A549 (cell line): ENCODE measurements at regions not wholly inside any gene's neighbourhood (a gene's known extent, or its start where the extent isn't known, plus 50 kb on each side); places are given as distances from the start of the nearest gene placed in this dataset.

Source experiments
- ATAC-seq, 2 experiments: fragments of 200-7000 bp in 1 of 2; fragments of >200 bp in 1 of 2; cut with Nextera tagmentation in 1 of 2; cut with Tn5 transposase in 1 of 2; 3 replicates each; pipeline versions ENCODE4 v1.8.0 to v1.9.1; 2018 to 2020; ENCODE audit warnings: mild to moderate bottlenecking in 1 of 2, moderate library complexity in 1 of 2
- CTCF ChIA-PET: fragments of 300-600 bp; sonication (Branson Sonifier 250); formaldehyde crosslinking; extraction: SDS; loops from one replicate; lab custom pipeline; 2021; ENCODE audit warnings: antibody characterized with exemption, inconsistent platforms; lab: Yijun Ruan, JAX
- POLR2A ChIA-PET: fragments of 350-600 bp; formaldehyde crosslinking; extraction: SDS; loops from one replicate; lab custom pipeline; 2021; ENCODE audit warnings: antibody characterized with exemption, inconsistent platforms; lab: Yijun Ruan, JAX
- DNase-seq, 2 experiments: peaks; one replicate each; pipeline versions ENCODE4 v3.0.0 to v3.0.0-alpha.2; 2011 to 2016; ENCODE audit warnings: low read depth in 1 of 2, low spot score in 1 of 2
- FAIRE-seq: peaks from 2 replicates; lab custom pipeline; 2011; peaks lifted over from hg19 to GRCh38; lab: Jason Lieb, UNC
- H3K27ac ChIP-seq, 2 experiments: fragments of >200 bp; sonication (Bioruptor Twin); formaldehyde crosslinking; 3 replicates each; pipeline ENCODE4 v1.5.1; 2016 to 2017
- H3K4me1 ChIP-seq: fragments of >200 bp; sonication (Bioruptor Twin); formaldehyde crosslinking; 3 replicates; pipeline ENCODE4 v1.6.1; 2016
- H3K4me2 ChIP-seq: fragments of >200 bp; sonication (Bioruptor Twin); formaldehyde crosslinking; 3 replicates; pipeline ENCODE4 v1.6.1; 2016
- H3K4me3 ChIP-seq: fragments of >200 bp; sonication (Bioruptor Twin); formaldehyde crosslinking; 3 replicates; pipeline ENCODE4 v1.5.1; 2016
- H3K9me3 ChIP-seq: fragments of >200 bp; sonication (Bioruptor Twin); formaldehyde crosslinking; 3 replicates; pipeline ENCODE4 v1.6.1; 2016
- ATOH8 ChIP-seq: fragments of 250-450 bp; sonication (Bioruptor Pico); IDR thresholded peaks from 2 replicates; pipeline ENCODE4 v1.5.0; 2020; ENCODE audit warnings: low read depth, mild to moderate bottlenecking, moderate library complexity
- BHLHE40 ChIP-seq: IDR thresholded peaks from 2 replicates; pipeline ENCODE4 v1.6.1; 2012; ENCODE audit warnings: low read depth, low read length, inconsistent platforms
- CBX2 ChIP-seq: fragments of 200-600 bp; sonication (generic); IDR thresholded peaks from 2 replicates; pipeline ENCODE4 v1.6.1; 2016; ENCODE audit warnings: low read depth, mild to moderate bottlenecking, borderline replicate concordance
- CHD2 ChIP-seq: fragments of 150-350 bp; IDR thresholded peaks from 2 replicates; pipeline ENCODE4 v1.6.1; 2014; ENCODE audit warnings: low read length; ENCODE audit not compliant: partially characterized antibody
- EHMT2 ChIP-seq: fragments of 200-600 bp; sonication (generic); IDR thresholded peaks from 2 replicates; pipeline ENCODE4 v1.6.1; 2016; ENCODE audit warnings: antibody characterized with exemption, low read depth, mild to moderate bottlenecking, moderate library complexity
- EP300 ChIP-seq, 2 experiments: fragments of >200 bp; sonication (Bioruptor Twin); formaldehyde crosslinking; IDR thresholded peaks; 2 replicates in 1 of 2; 3 replicates in 1 of 2; pipeline ENCODE4 v1.6.1; 2016 to 2017
- ESRRA ChIP-seq: fragments of 150-350 bp; IDR thresholded peaks from 2 replicates; pipeline ENCODE4 v1.6.1; 2014; ENCODE audit warnings: mild to moderate bottlenecking, low read length, borderline replicate concordance
- FOXS1 ChIP-seq: fragments of 250-450 bp; sonication (Bioruptor Pico); IDR thresholded peaks from 2 replicates; pipeline ENCODE4 v1.5.0; 2020; ENCODE audit warnings: mild to moderate bottlenecking, moderate library complexity
- GATA3 ChIP-seq: IDR thresholded peaks from 2 replicates; pipeline ENCODE4 v1.6.1; 2012; ENCODE audit warnings: borderline replicate concordance
- HEYL ChIP-seq: fragments of 250-450 bp; sonication (Bioruptor Pico); IDR thresholded peaks from 2 replicates; pipeline ENCODE4 v1.8.0; 2021; ENCODE audit warnings: mild to moderate bottlenecking, moderate library complexity
- HMGXB4 ChIP-seq: fragments of 250-450 bp; sonication (Bioruptor Pico); IDR thresholded peaks from 2 replicates; pipeline ENCODE4 v1.5.0; 2021; ENCODE audit warnings: mild to moderate bottlenecking, moderate library complexity, borderline replicate concordance
- HOXA7 ChIP-seq: fragments of 250-450 bp; sonication (Bioruptor Pico); IDR thresholded peaks from 2 replicates; pipeline ENCODE4 v1.5.0; 2020; ENCODE audit warnings: mild to moderate bottlenecking, moderate library complexity
- HOXB5 ChIP-seq: fragments of 250-450 bp; sonication (Bioruptor Pico); IDR thresholded peaks from 2 replicates; pipeline ENCODE4 v1.5.0; 2020; ENCODE audit warnings: mild to moderate bottlenecking, moderate library complexity
- KDM1A ChIP-seq: fragments of 200-600 bp; sonication (generic); IDR thresholded peaks from 2 replicates; pipeline ENCODE4 v1.6.1; 2016; ENCODE audit warnings: low read depth, mild to moderate bottlenecking
- MAFK ChIP-seq: fragments of 450-650 bp; IDR thresholded peaks from 2 replicates; pipeline ENCODE4 v1.6.1; 2014; ENCODE audit not compliant: partially characterized antibody
- MYC ChIP-seq: IDR thresholded peaks from 2 replicates; pipeline ENCODE4 v1.6.1; 2012; ENCODE audit warnings: mild to moderate bottlenecking, inconsistent platforms, low read length, improper control_type of control experiment, borderline replicate concordance
- PBX3 ChIP-seq: IDR thresholded peaks from 2 replicates; pipeline ENCODE4 v1.6.1; 2012
- RCOR1 ChIP-seq: fragments of 150-350 bp; IDR thresholded peaks from 2 replicates; pipeline ENCODE4 v1.6.1; 2014; ENCODE audit warnings: antibody characterized with exemption, low read length, low read depth
- REST ChIP-seq: fragments of 200-600 bp; sonication (generic); IDR thresholded peaks from 2 replicates; pipeline ENCODE4 v1.6.1; 2016; ENCODE audit warnings: antibody characterized with exemption, mild to moderate bottlenecking, moderate library complexity
- RNF2 ChIP-seq: fragments of 200-600 bp; sonication (generic); IDR thresholded peaks from 2 replicates; pipeline ENCODE4 v1.6.1; 2016; ENCODE audit warnings: low read depth, mild to moderate bottlenecking, antibody characterized with exemption, moderate library complexity, borderline replicate concordance
- SMC3 ChIP-seq: fragments of >200 bp; sonication (Bioruptor Twin); formaldehyde crosslinking; IDR thresholded peaks from 3 replicates; pipeline ENCODE4 v1.6.1; 2018; ENCODE audit warnings: inconsistent platforms
- ZC3H11A ChIP-seq: fragments of 450-650 bp; IDR thresholded peaks from 2 replicates; pipeline ENCODE4 v1.6.1; 2014; ENCODE audit warnings: antibody characterized with exemption, mild to moderate bottlenecking
- ZFP36 ChIP-seq: fragments of 450-650 bp; IDR thresholded peaks from 2 replicates; pipeline ENCODE4 v1.6.1; 2014; ENCODE audit warnings: borderline replicate concordance; ENCODE audit not compliant: partially characterized antibody
- ZNF302 ChIP-seq: fragments of 250-450 bp; sonication (Bioruptor Pico); IDR thresholded peaks from 2 replicates; pipeline ENCODE4 v1.9.0; 2021; ENCODE audit warnings: inconsistent platforms, mild to moderate bottlenecking, moderate library complexity
- WGBS: methylation state at CpG from one replicate; pipeline ENCODE4 v1.1.6; 2017; ENCODE audit errors: missing lambda C conversion rate; 5-methylcytosine and 5-hydroxymethylcytosine counted together
- TF ChIP-seq, protein P1 (sequence below): IDR thresholded peaks from 2 replicates; pipeline ENCODE4 v1.6.1; 2012; ENCODE audit warnings: low read depth, borderline replicate concordance
- TF ChIP-seq, protein P2 (sequence below): fragments of 450-650 bp; IDR thresholded peaks from 2 replicates; pipeline ENCODE4 v1.6.1; 2014; ENCODE audit warnings: antibody characterized with exemption

DNA sequence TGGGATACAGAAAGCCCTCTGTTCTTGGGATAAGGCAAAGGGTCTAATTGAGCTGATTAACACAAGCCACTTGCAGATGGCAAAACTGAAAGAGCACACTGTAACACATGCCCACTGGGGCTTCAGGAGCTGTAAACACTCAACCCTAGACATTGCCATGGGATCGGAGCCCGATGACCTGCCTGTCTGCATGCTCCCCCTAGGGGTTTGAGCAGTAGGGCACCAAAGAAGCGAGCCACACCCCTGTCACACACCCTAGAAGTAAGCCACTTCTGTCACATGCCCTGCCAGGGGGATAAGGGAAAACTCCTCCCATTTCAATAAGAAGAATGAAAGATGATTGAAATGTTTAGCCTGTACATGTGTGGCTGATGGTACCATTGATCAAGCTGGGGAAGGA is 81.3 kb upstream of the IRX6 start:
- Histone ChIP-seq H3K4me2 (no peak overlapping the region), H3K27ac (no peak overlapping the region), H3K9me3 (no peaks in the 10 kb centered on the region), H3K4me1 (no peaks in the 10 kb centered on the region), H3K4me3 (no peak overlapping the region)
- no peak for FAIRE-seq
- DNase-seq: no peak
- TF ChIP-seq PBX3: no peak
- no peak for TF ChIP-seq EP300 (IDR thresholded peaks at IDR 0.05)
- no peak for TF ChIP-seq HEYL (CRISPR knock-in tag)
- no peak for TF ChIP-seq HOXA7 (CRISPR knock-in tag)
- no peak for TF ChIP-seq REST
- no peak for TF ChIP-seq SMC3
- TF ChIP-seq ZNF302 (CRISPR knock-in tag): no peak
- no peak for TF ChIP-seq RCOR1
- no peak for TF ChIP-seq CHD2
- ChIA-PET POLR2A (no interaction called here), CTCF (no interaction called here)
- WGBS: 16% methylated on average over 3 of the region's 3 CpGs
- peak in 1 of 2 experiments; percentile 48; a peak in 1 of 6 replicates for ATAC-seq

DNA sequence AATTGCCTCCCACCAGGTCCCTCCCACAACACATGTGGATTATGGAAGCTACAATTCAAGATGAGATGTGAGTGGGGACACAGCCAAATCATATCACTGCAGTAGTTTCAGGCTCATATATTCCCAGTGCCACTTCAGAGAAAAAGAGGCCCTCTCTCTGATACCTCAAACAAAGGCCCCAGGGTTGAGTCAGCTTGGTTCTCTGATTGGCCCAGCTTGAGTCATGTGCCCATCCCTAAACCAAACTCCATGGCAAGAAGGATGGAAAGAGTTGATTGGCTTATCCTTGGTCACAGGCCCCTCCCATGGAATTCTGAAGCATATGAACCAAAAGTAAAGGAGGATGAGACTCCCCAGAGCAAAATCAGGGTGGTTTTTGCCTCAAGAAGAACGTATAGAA is 75.9 kb upstream of the IRX6 start:
- TF ChIP-seq HOXB5 (CRISPR knock-in tag) (no peak), RNF2 (no peak), HMGXB4 (CRISPR knock-in tag) (no peak), ZC3H11A (no peak), GATA3 (no peak), MAFK (no peak), MYC (no peak), BHLHE40 (no peak), ZFP36 (no peak), EHMT2 (no peak), CBX2 (no peak), FOXS1 (CRISPR knock-in tag) (no peak), SMC3 (no peak), ATOH8 (no peak), ESRRA (no peak), KDM1A (no peak)
- TF ChIP-seq, protein P1, sequence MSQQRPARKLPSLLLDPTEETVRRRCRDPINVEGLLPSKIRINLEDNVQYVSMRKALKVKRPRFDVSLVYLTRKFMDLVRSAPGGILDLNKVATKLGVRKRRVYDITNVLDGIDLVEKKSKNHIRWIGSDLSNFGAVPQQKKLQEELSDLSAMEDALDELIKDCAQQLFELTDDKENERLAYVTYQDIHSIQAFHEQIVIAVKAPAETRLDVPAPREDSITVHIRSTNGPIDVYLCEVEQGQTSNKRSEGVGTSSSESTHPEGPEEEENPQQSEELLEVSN: no peak
- TF ChIP-seq, protein P2, sequence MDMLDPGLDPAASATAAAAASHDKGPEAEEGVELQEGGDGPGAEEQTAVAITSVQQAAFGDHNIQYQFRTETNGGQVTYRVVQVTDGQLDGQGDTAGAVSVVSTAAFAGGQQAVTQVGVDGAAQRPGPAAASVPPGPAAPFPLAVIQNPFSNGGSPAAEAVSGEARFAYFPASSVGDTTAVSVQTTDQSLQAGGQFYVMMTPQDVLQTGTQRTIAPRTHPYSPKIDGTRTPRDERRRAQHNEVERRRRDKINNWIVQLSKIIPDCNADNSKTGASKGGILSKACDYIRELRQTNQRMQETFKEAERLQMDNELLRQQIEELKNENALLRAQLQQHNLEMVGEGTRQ: no peak
- Histone ChIP-seq H3K4me2 (no peak overlapping the region), H3K27ac (no peak overlapping the region), H3K4me3 (no peak overlapping the region), H3K9me3 (no peaks in the 10 kb centered on the region), H3K4me1 (no peaks in the 10 kb centered on the region)
- ATAC-seq (no peak), DNase-seq (no peak), FAIRE-seq (no peak)
- CTCF ChIA-PET: no interaction called here
- 6% methylated on average over 1 of the region's 1 CpG for WGBS
- POLR2A ChIA-PET: no interaction called here
